Caco-2 (cell line): ENCODE measurements at regions not wholly inside any gene's neighbourhood (a gene's known extent, or its start where the extent isn't known, plus 50 kb on each side); places are given as distances from the start of the nearest gene placed in this dataset.

Source experiments
- BruUV-seq: library from RNA; stranded (reverse); fragments of 400-500 nt; replicated peaks from 2 replicates; lab custom pipeline; 2021; lab: Mats Ljungman, UMichigan
- CTCF ChIA-PET: fragments of 300-600 bp; sonication (Branson Sonifier 250); formaldehyde crosslinking; loops from one replicate; lab custom pipeline; 2022; ENCODE audit warnings: antibody characterized with exemption; lab: Charles Lee
- POLR2A ChIA-PET: fragments of 300-600 bp; sonication (Branson Sonifier 250); formaldehyde crosslinking; loops from one replicate; lab custom pipeline; 2022; ENCODE audit warnings: antibody characterized with exemption; lab: Charles Lee
- DNase-seq, 2 experiments: peaks; one replicate each; pipeline versions ENCODE4 v3.0.0 to v3.0.0-alpha.2; 2020 to 2022
- H3K27me3 ChIP-seq: replicated peaks from 2 replicates; pipeline ENCODE4 v1.6.0; 2011; ENCODE audit warnings: low read length; ENCODE audit not compliant: control insufficient read depth, insufficient read depth
- H3K36me3 ChIP-seq: 2 replicates; pipeline ENCODE4 v1.5.1; 2011; ENCODE audit warnings: low read length; ENCODE audit not compliant: control insufficient read depth, insufficient read depth
- H3K4me1 ChIP-seq: fragments of 250-450 bp; sonication (Bioruptor Pico); 2 replicates; pipeline ENCODE4 v1.5.1; 2020; ENCODE audit warnings: mild to moderate bottlenecking
- H3K4me3 ChIP-seq: 2 replicates; pipeline ENCODE4 v1.5.1; 2011; ENCODE audit warnings: low read depth, mild to moderate bottlenecking, control low read depth, low read length
- H3K9me3 ChIP-seq: fragments of 250-450 bp; sonication (Bioruptor Pico); 2 replicates; pipeline ENCODE4 v1.5.1; 2020; ENCODE audit warnings: mild to moderate bottlenecking, moderate library complexity
- H3K27ac Mint-ChIP-seq: one replicate; pipeline ENCODE4 v1.8.0; 2022; ENCODE audit warnings: mixed read lengths; ENCODE audit not compliant: unreplicated experiment
- H3K27me3 Mint-ChIP-seq: one replicate; pipeline ENCODE4 v1.8.0; 2022; ENCODE audit warnings: mixed read lengths; ENCODE audit not compliant: insufficient read depth, unreplicated experiment
- H3K36me3 Mint-ChIP-seq: one replicate; pipeline ENCODE4 v1.8.0; 2022; ENCODE audit warnings: mild to moderate bottlenecking, mixed read lengths; ENCODE audit not compliant: insufficient read depth, unreplicated experiment
- H3K4me1 Mint-ChIP-seq: one replicate; pipeline ENCODE4 v1.8.0; 2022; ENCODE audit warnings: low read depth, mixed read lengths; ENCODE audit not compliant: unreplicated experiment
- H3K4me3 Mint-ChIP-seq: one replicate; pipeline ENCODE4 v1.8.0; 2022; ENCODE audit warnings: mild to moderate bottlenecking, moderate library complexity, mixed read lengths; ENCODE audit not compliant: unreplicated experiment
- H3K9me3 Mint-ChIP-seq: one replicate; pipeline ENCODE4 v1.8.0; 2022; ENCODE audit warnings: mixed read lengths; ENCODE audit not compliant: unreplicated experiment
- intact Hi-C: fragments of 100-400 bp; cut with micrococcal nuclease; formaldehyde crosslinking; loops from one replicate; pipeline ENCODE4 v1.10.0; 2022; ENCODE audit not compliant: unreplicated experiment
- TF ChIP-seq, protein P1 (sequence below), 2 experiments: fragments of 200-600 bp in 1 of 2; IDR thresholded peaks; 1 replicate in 1 of 2; 2 replicates in 1 of 2; pipeline versions ENCODE4 v1.5.1 to v1.8.0; 2011 to 2022; ENCODE audit warnings: antibody characterized with exemption in 1 of 2, control low read depth in 1 of 2, inconsistent platforms in 1 of 2, low read depth in 1 of 2, low read length in 1 of 2, mild to moderate bottlenecking in 1 of 2, moderate library complexity in 1 of 2; ENCODE audit not compliant: insufficient read depth in 1 of 2, severe bottlenecking in 1 of 2, unreplicated experiment in 1 of 2

DNA sequence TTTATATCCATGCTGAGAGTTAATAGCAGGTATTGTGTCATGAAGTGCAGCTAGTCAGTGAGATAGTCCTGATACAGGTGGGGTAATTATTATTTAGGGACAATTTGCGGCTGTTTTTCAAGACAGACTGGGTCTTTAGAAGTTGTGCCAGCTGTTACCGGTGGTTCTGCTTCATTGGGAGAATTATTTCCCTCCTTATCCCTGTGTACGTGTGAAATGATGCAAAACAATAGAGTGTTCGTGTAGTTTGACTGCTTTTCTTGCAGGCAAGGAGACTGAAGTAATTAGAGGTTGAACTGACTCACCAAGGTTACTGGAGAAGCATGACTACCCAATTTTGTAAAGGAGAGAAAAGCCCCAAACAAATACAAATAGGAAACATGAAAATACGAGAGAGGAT lies 101.7 kb downstream of the ARRDC3 start:
- Mint-ChIP-seq H3K9me3 (peaks cover 14% of the 10 kb centered on the region), H3K36me3 (peaks cover 8% of the 10 kb centered on the region), H3K27ac (peak overlapping the region; percentile 79), H3K27me3 (no peaks in the 10 kb centered on the region), H3K4me1 (peaks cover 8% of the 10 kb centered on the region), H3K4me3 (peak overlapping the region; percentile 88)
- intact Hi-C loops, result loop anchor here (2.0 to 5.0 kb wide), 3 partner anchors 51 to 179 kb away; no protein-coding TSS in a partner anchor
- Histone ChIP-seq H3K27me3 (no peaks in the 10 kb centered on the region), H3K4me3 (no peak overlapping the region), H3K9me3 (no peaks in the 10 kb centered on the region), H3K4me1 (peaks cover 13% of the 10 kb centered on the region; the same call in 1 of the 2 replicates), H3K36me3 (no peaks in the 10 kb centered on the region)
- ChIA-PET POLR2A (interaction anchor here (1.4 kb wide), 1 partner anchor 102 kb away, joined by 13 read pairs; the partner anchor contains the start of gene ARRDC3), CTCF (interaction anchor here (1.3 kb wide), 1 partner anchor 62 kb away, joined by 4 read pairs; no protein-coding TSS in a partner anchor)
- TF ChIP-seq, protein P1, sequence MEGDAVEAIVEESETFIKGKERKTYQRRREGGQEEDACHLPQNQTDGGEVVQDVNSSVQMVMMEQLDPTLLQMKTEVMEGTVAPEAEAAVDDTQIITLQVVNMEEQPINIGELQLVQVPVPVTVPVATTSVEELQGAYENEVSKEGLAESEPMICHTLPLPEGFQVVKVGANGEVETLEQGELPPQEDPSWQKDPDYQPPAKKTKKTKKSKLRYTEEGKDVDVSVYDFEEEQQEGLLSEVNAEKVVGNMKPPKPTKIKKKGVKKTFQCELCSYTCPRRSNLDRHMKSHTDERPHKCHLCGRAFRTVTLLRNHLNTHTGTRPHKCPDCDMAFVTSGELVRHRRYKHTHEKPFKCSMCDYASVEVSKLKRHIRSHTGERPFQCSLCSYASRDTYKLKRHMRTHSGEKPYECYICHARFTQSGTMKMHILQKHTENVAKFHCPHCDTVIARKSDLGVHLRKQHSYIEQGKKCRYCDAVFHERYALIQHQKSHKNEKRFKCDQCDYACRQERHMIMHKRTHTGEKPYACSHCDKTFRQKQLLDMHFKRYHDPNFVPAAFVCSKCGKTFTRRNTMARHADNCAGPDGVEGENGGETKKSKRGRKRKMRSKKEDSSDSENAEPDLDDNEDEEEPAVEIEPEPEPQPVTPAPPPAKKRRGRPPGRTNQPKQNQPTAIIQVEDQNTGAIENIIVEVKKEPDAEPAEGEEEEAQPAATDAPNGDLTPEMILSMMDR (IDR thresholded peaks at IDR 0.05; ENCODE audit: insufficient read depth in 1 of 2, low read depth in 1 of 2, low read length in 1 of 2, severe bottlenecking in 1 of 2, unreplicated experiment in 1 of 2), result no peak
- BruUV-seq, result no TSS peak
- no peak for DNase-seq

DNA sequence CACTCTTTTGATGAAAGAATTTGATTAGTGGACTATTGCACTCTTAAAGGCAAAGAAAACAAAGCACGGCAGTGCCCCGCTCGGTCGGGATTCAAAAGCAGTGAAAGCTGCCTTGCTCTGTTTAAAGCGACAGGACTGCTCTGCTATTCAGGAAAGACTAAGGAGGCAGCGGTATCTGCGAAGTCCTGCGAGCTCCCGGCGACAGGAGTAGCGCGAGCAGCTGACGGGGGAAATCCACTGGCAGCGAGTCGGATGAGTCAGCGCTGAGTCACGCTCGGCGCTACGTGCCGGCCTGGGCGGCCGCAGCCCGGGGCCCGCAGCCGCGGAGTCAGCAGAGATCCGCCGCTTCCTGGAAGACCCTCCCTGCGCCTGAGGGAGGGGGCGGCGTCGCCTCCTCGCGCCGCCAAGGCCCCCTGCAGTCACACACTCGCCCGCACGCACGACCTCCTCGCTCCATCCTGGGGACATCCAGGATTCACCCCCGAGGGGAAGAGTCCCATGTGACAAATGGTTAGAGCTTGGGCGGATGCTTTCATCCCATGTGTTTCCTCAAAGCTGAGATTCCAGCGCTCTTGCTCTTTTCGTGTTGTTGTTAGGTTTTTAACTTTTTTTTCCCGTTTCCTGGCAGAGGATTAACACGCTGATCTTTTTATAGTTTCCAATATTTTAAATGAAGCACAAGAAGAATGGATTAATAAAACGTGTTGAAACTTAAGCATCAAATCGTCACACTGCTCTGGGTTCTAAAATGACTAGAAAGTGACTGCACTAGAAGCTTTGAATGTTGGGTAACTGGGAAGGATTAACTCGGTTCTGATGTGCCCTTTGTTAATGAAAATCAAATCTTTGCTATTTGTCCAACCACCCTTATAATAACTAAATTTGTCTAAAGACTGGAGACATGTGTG lies 102.5 kb downstream of the ARRDC3 start:
- BruUV-seq, result TSS peak; percentile 80
- intact Hi-C loops, result loop anchor here (1.0 to 5.0 kb wide), 6 partner anchors 52 to 178 kb away; partner anchors contain the start of gene ARRDC3
- peaks cover 14% of the 10 kb centered on the region for H3K9me3 Mint-ChIP-seq
- POLR2A ChIA-PET, result interaction anchor here (1.0 to 1.4 kb wide), 2 partner anchors 100 to 103 kb away, joined by 11 to 13 read pairs; partner anchors contain the start of gene ARRDC3
- CTCF ChIA-PET, result interaction anchor here (0.8 to 1.7 kb wide), 4 partner anchors 20 to 104 kb away, joined by 3 to 9 read pairs (median 5); partner anchors contain the start of gene ARRDC3
- H3K9me3 ChIP-seq, result no peaks in the 10 kb centered on the region
- H3K27me3 ChIP-seq, result no peaks in the 10 kb centered on the region
- H3K36me3 Mint-ChIP-seq, result peaks cover 8% of the 10 kb centered on the region
- no peaks in the 10 kb centered on the region for H3K27me3 Mint-ChIP-seq
- H3K36me3 ChIP-seq, result no peaks in the 10 kb centered on the region
- TF ChIP-seq, protein P1 (IDR thresholded peaks at IDR 0.05; ENCODE audit: insufficient read depth in 1 of 2, low read depth in 1 of 2, low read length in 1 of 2, severe bottlenecking in 1 of 2, unreplicated experiment in 1 of 2), result no peak
- peaks cover 13% of the 10 kb centered on the region; the same call in 1 of the 2 replicates for H3K4me1 ChIP-seq
- peak overlapping the region; percentile 88 for H3K4me3 Mint-ChIP-seq
- peaks cover 8% of the 10 kb centered on the region for H3K4me1 Mint-ChIP-seq
- DNase-seq, result peak; percentile 89 to 91
- peak overlapping the region; percentile 48 for H3K4me3 ChIP-seq
- peak overlapping the region; percentile 79 for H3K27ac Mint-ChIP-seq

DNA sequence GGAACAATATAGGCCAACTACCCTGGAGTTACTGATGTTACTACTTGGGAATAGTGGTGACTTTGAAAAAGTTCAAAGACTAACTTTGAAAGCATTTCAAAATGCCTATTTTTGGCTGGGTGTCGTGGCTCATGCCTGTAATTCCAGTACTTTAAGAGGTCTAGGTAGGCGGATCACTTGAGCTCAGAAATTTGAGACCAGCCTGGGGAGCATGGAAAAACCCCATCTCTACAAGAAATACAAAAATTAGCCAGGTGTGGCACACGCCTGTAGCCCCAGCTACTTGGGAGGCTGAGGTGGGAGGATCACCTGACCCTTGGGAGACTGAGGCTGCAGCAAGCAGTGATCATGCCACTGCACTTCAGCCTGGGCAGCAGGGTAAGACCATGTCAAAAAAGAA lies 105.3 kb downstream of the ARRDC3 start:
- DNase-seq, result no peak
- no peaks in the 10 kb centered on the region for H3K36me3 ChIP-seq
- Mint-ChIP-seq H3K27me3 (no peaks in the 10 kb centered on the region), H3K9me3 (no peaks in the 10 kb centered on the region), H3K4me3 (no peak overlapping the region), H3K4me1 (peaks cover 8% of the 10 kb centered on the region), H3K27ac (no peak overlapping the region), H3K36me3 (peaks cover 8% of the 10 kb centered on the region)
- TF ChIP-seq, protein P1 (IDR thresholded peaks at IDR 0.05; ENCODE audit: insufficient read depth in 1 of 2, low read depth in 1 of 2, low read length in 1 of 2, severe bottlenecking in 1 of 2, unreplicated experiment in 1 of 2), result no peak
- ChIA-PET POLR2A (no interaction called here), CTCF (no interaction called here)
- no peaks in the 10 kb centered on the region for H3K9me3 ChIP-seq
- no peak overlapping the region for H3K4me3 ChIP-seq
- H3K4me1 ChIP-seq, result peaks cover 13% of the 10 kb centered on the region; the same call in 1 of the 2 replicates
- BruUV-seq, result no TSS peak
- intact Hi-C loops, result no loop called here
- no peaks in the 10 kb centered on the region for H3K27me3 ChIP-seq
